ENCODE measurements at regions not wholly inside any gene's neighbourhood (a gene's known extent, or its start where the extent isn't known, plus 50 kb on each side); places are given as distances from the start of the nearest gene placed in this dataset.

GRCh38 chr3:148092624-148093347 is 604.9 kb upstream of the AGTR1 start:
- no peak for DNase-seq

- no peak for DNase-seq
Observed at GRCh38 chr3:148093753-148094152, 604.0 kb upstream of the AGTR1 start.

- no peak for DNase-seq
Observed at GRCh38 chr3:148095962-148096361, 601.7 kb upstream of the AGTR1 start.

GRCh38 chr3:148100476-148100875 is 597.2 kb upstream of the AGTR1 start:
- no peak for DNase-seq

- DNase-seq = no peak
Observed at GRCh38 chr3:148101061-148101460, 596.6 kb upstream of the AGTR1 start.

- no peak for DNase-seq
Observed at GRCh38 chr3:148102156-148102555, 595.5 kb upstream of the AGTR1 start.

GRCh38 chr3:148106062-148106461 is 591.6 kb upstream of the AGTR1 start:
- no peak for DNase-seq

- DNase-seq = no peak
Observed at GRCh38 chr3:148126956-148127355, 570.7 kb upstream of the AGTR1 start.

GRCh38 chr3:148128136-148128535 is 569.6 kb upstream of the AGTR1 start:
- no peak for DNase-seq

GRCh38 chr3:148131990-148132638 is 565.6 kb upstream of the AGTR1 start:
- no peak for DNase-seq

- DNase-seq = no peak
Observed at GRCh38 chr3:148136816-148137215, 560.9 kb upstream of the AGTR1 start.

GRCh38 chr3:148146241-148146640 is 551.5 kb upstream of the AGTR1 start:
- DNase-seq = no peak

- DNase-seq = no peak
Observed at GRCh38 chr3:148146947-148147826, 550.5 kb upstream of the AGTR1 start.

- DNase-seq = no peak
Observed at GRCh38 chr3:148147903-148148302, 549.8 kb upstream of the AGTR1 start.

- DNase-seq = no peak
Observed at GRCh38 chr3:148149556-148149955, 548.1 kb upstream of the AGTR1 start.

- DNase-seq = no peak
Observed at GRCh38 chr3:148150141-148150540, 547.6 kb upstream of the AGTR1 start.

- DNase-seq = no peak
Observed at GRCh38 chr3:148158210-148158609, 539.5 kb upstream of the AGTR1 start.

GRCh38 chr3:148162132-148162531 is 535.6 kb upstream of the AGTR1 start:
- DNase-seq = no peak

- no peak for DNase-seq
Observed at GRCh38 chr3:148168347-148168746, 529.4 kb upstream of the AGTR1 start.

- no peak for DNase-seq
Observed at GRCh38 chr3:148173851-148174250, 523.9 kb upstream of the AGTR1 start.

- DNase-seq = no peak
Observed at GRCh38 chr3:148175214-148175613, 522.5 kb upstream of the AGTR1 start.

GRCh38 chr3:148178503-148178902 is 519.2 kb upstream of the AGTR1 start:
- no peak for DNase-seq

- DNase-seq = no peak
Observed at GRCh38 chr3:148184798-148185197, 512.9 kb upstream of the AGTR1 start.

GRCh38 chr3:148186881-148187280 is 510.8 kb upstream of the AGTR1 start:
- DNase-seq = no peak
